Right atrium auricular region (tissue), 2 donors: ENCODE measurements at regions not wholly inside any gene's neighbourhood (a gene's known extent, or its start where the extent isn't known, plus 50 kb on each side); places are given as distances from the start of the nearest gene placed in this dataset.

Experiments
- DNase-seq: peaks from one replicate; pipeline ENCODE4 v3.0.0-alpha.2; 2019; ENCODE audit warnings: low spot score
- H3K27ac ChIP-seq, 2 donors: fragments of 200-600 bp; sonication (generic); 1 replicate in 1 of 2; 2 replicates in 1 of 2; pipeline ENCODE4 v1.5.1; 2016 to 2019
- H3K27me3 ChIP-seq, 2 donors: fragments of 200-600 bp; sonication (generic); one replicate each; pipeline versions ENCODE4 v1.5.1 to v1.6.0; 2017 to 2019
- H3K36me3 ChIP-seq: fragments of 200-600 bp; sonication (generic); one replicate; pipeline ENCODE4 v1.5.1; 2016
- H3K4me1 ChIP-seq, 2 donors: fragments of 200-600 bp; sonication (generic); one replicate each; pipeline versions ENCODE4 v1.5.1 to v1.6.0; 2017 to 2019
- H3K4me3 ChIP-seq, 2 donors: fragments of 200-600 bp; sonication (generic); 1 replicate in 1 of 2; 2 replicates in 1 of 2; pipeline ENCODE4 v1.5.1; 2017 to 2019; ENCODE audit warnings: mild to moderate bottlenecking in 1 of 2, moderate library complexity in 1 of 2
- H3K9me3 ChIP-seq, 2 donors: fragments of 200-600 bp; sonication (generic); one replicate each; pipeline ENCODE4 v1.5.1; 2019
- CTCF ChIP-seq, 2 donors: fragments of 200-600 bp; sonication (generic); IDR thresholded peaks; one replicate each; pipeline ENCODE4 v1.5.1; 2019; ENCODE audit warnings: antibody characterized with exemption in 2 of 2

GRCh38 chr1:192713921-192714320 is 78.0 kb downstream of the RGS13 start:
- H3K9me3 ChIP-seq, result peaks cover 0 to 9% of the 10 kb centered on the region in 2 donors
- H3K27ac ChIP-seq, result no peak overlapping the region
- no peaks in the 10 kb centered on the region for H3K36me3 ChIP-seq
- no peaks in the 10 kb centered on the region for H3K4me1 ChIP-seq
- no peak overlapping the region for H3K4me3 ChIP-seq
- TF ChIP-seq CTCF (IDR thresholded peaks at IDR 0.05), result no peak
- no peaks in the 10 kb centered on the region for H3K27me3 ChIP-seq
- DNase-seq, result no peak

- no peak overlapping the region for H3K27ac ChIP-seq
- no peaks in the 10 kb centered on the region for H3K36me3 ChIP-seq
- H3K9me3 ChIP-seq, result peaks cover 0 to 11% of the 10 kb centered on the region in 2 donors
- H3K4me1 ChIP-seq, result peaks cover 0 to 2% of the 10 kb centered on the region in 2 donors
- TF ChIP-seq CTCF (IDR thresholded peaks at IDR 0.05), result no peak
- H3K27me3 ChIP-seq, result no peaks in the 10 kb centered on the region
- no peak overlapping the region for H3K4me3 ChIP-seq
- no peak for DNase-seq
Observed at GRCh38 chr1:192724670-192725069, 84.2 kb upstream of the RGS2 start.

GRCh38 chr1:192726820-192727504 is 81.9 kb upstream of the RGS2 start:
- Histone ChIP-seq H3K9me3 (no peaks in the 10 kb centered on the region), H3K4me1 (peaks cover 0 to 8% of the 10 kb centered on the region in 2 donors), H3K27me3 (no peaks in the 10 kb centered on the region), H3K4me3 (no peak overlapping the region), H3K36me3 (no peaks in the 10 kb centered on the region), H3K27ac (no peak overlapping the region)
- TF ChIP-seq CTCF (IDR thresholded peaks at IDR 0.05), result no peak
- no peak for DNase-seq

- no peak for DNase-seq
- Histone ChIP-seq H3K4me3 (no peak overlapping the region), H3K4me1 (peaks cover 0 to 8% of the 10 kb centered on the region in 2 donors), H3K27ac (no peak overlapping the region), H3K27me3 (no peaks in the 10 kb centered on the region), H3K9me3 (no peaks in the 10 kb centered on the region), H3K36me3 (no peaks in the 10 kb centered on the region)
- no peak for TF ChIP-seq CTCF (IDR thresholded peaks at IDR 0.05)
Observed at GRCh38 chr1:192729500-192729899, 79.3 kb upstream of the RGS2 start.

- Histone ChIP-seq H3K4me1 (peaks cover 0 to 8% of the 10 kb centered on the region in 2 donors), H3K27me3 (no peaks in the 10 kb centered on the region), H3K4me3 (no peak overlapping the region), H3K36me3 (no peaks in the 10 kb centered on the region), H3K9me3 (no peaks in the 10 kb centered on the region), H3K27ac (no peak overlapping the region)
- DNase-seq, result no peak
- no peak for TF ChIP-seq CTCF (IDR thresholded peaks at IDR 0.05)
Observed at GRCh38 chr1:192730198-192730597, 78.6 kb upstream of the RGS2 start.

- Histone ChIP-seq H3K27ac (no peak overlapping the region), H3K4me1 (peaks cover 0 to 8% of the 10 kb centered on the region in 2 donors), H3K36me3 (no peaks in the 10 kb centered on the region), H3K9me3 (no peaks in the 10 kb centered on the region), H3K27me3 (no peaks in the 10 kb centered on the region), H3K4me3 (no peak overlapping the region)
- no peak for DNase-seq
- TF ChIP-seq CTCF (IDR thresholded peaks at IDR 0.05), result no peak
Observed at GRCh38 chr1:192732787-192733186, 76.1 kb upstream of the RGS2 start.
